ENCODE measurements at regions not wholly inside any gene's neighbourhood (a gene's known extent, or its start where the extent isn't known, plus 50 kb on each side); places are given as distances from the start of the nearest gene placed in this dataset.

- no peak for TF ChIP-seq CTCF (IDR thresholded peaks at IDR 0.05)
- no peak for TF ChIP-seq POLR2A (IDR thresholded peaks at IDR 0.05)
These were observed 61.4 kb upstream of the GAS1 start for GRCh38 chr9:87008667-87009066.

Measured in heart left ventricle (tissue), 13 donors.